ENCODE measurements at regions not wholly inside any gene's neighbourhood (a gene's known extent, or its start where the extent isn't known, plus 50 kb on each side); places are given as distances from the start of the nearest gene placed in this dataset.

DNA sequence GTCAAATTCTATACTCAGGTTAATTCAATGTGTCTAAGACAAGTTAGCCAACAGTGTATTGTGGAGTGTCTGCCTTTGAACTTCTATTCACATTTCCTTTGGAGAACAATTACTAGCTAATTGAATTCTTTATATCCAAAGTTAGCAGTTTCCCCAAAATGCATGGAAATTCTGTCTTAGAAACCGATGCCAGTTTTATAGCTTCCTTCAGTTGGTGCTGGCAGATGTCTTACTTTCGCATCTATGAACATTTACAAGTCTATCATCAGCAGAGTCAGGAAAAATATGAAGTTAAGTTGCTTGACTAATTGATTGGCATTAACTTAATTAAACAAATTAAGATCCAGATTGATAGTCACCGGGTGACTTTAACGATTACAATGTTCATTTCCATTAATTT lies 527.6 kb upstream of the CDH18 start:
- TF ChIP-seq, protein P1, sequence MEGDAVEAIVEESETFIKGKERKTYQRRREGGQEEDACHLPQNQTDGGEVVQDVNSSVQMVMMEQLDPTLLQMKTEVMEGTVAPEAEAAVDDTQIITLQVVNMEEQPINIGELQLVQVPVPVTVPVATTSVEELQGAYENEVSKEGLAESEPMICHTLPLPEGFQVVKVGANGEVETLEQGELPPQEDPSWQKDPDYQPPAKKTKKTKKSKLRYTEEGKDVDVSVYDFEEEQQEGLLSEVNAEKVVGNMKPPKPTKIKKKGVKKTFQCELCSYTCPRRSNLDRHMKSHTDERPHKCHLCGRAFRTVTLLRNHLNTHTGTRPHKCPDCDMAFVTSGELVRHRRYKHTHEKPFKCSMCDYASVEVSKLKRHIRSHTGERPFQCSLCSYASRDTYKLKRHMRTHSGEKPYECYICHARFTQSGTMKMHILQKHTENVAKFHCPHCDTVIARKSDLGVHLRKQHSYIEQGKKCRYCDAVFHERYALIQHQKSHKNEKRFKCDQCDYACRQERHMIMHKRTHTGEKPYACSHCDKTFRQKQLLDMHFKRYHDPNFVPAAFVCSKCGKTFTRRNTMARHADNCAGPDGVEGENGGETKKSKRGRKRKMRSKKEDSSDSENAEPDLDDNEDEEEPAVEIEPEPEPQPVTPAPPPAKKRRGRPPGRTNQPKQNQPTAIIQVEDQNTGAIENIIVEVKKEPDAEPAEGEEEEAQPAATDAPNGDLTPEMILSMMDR (IDR thresholded peaks at IDR 0.05; ENCODE audit: insufficient read depth, low read length): no peak
- TF ChIP-seq POLR2AphosphoS5 (IDR thresholded peaks at IDR 0.05; ENCODE audit: low read depth): no peak
